Tibial nerve (tissue), 4 donors: ENCODE measurements at regions not wholly inside any gene's neighbourhood (a gene's known extent, or its start where the extent isn't known, plus 50 kb on each side); places are given as distances from the start of the nearest gene placed in this dataset.
A peak's percentile ranks its signal among the peaks of the same experiment; 100 is the strongest.
"Not testable (repeated sequence)": the region's sequence is repeated elsewhere in the genome, so short reads cannot be mapped to it uniquely, and the experiment has no call there.

Source experiments
- DNase-seq, 2 donors: peaks; one replicate each; pipeline ENCODE4 v3.0.0-alpha.2; 2019; ENCODE audit warnings: low spot score in 2 of 2
- H3K27ac ChIP-seq, 4 donors: fragments of 200-600 bp; sonication (generic) in 3 of 4; one replicate each; pipeline ENCODE4 v1.5.1; 2017 to 2019; ENCODE audit warnings: mild to moderate bottlenecking in 1 of 4
- H3K27me3 ChIP-seq, 2 donors: fragments of 200-600 bp; sonication (generic) in 1 of 2; one replicate each; pipeline versions ENCODE4 v1.5.1 to v1.6.0; 2017 to 2019
- H3K36me3 ChIP-seq, 3 donors: fragments of 200-600 bp; sonication (generic); one replicate each; pipeline ENCODE4 v1.5.1; 2018 to 2019
- H3K4me1 ChIP-seq, 4 donors: fragments of 200-600 bp; sonication (generic) in 3 of 4; one replicate each; pipeline ENCODE4 v1.5.1; 2017 to 2019
- H3K4me3 ChIP-seq, 4 donors: fragments of 200-600 bp; sonication (generic) in 3 of 4; one replicate each; pipeline ENCODE4 v1.5.1; 2017 to 2019; ENCODE audit warnings: mild to moderate bottlenecking in 1 of 4, moderate library complexity in 1 of 4
- H3K9me3 ChIP-seq, 4 donors: fragments of 200-600 bp; sonication (generic) in 3 of 4; one replicate each; pipeline ENCODE4 v1.5.1; 2017 to 2019
- WGBS, 2 donors: methylation state at CpG; one replicate each; pipeline ENCODE4 v1.1.5; 2018; 5-methylcytosine and 5-hydroxymethylcytosine counted together

- not testable (repeated sequence) for H3K9me3 ChIP-seq, H3K4me3 ChIP-seq, H3K4me1 ChIP-seq, H3K27me3 ChIP-seq, H3K27ac ChIP-seq, H3K36me3 ChIP-seq, DNase-seq
- WGBS, 2 donors: 45% methylated on average over 2 of the region's 2 CpGs; no CpG with 5 or more reads in 1 of the 2 donors
Measured at GRCh38 chr22:11795979-11796378, 3732.0 kb upstream of the OR11H1 start.

- not testable (repeated sequence) for H3K27me3 ChIP-seq, H3K9me3 ChIP-seq, H3K4me1 ChIP-seq, H3K27ac ChIP-seq, H3K36me3 ChIP-seq, H3K4me3 ChIP-seq
- peak in 1 of 2 donors; percentile 4 for DNase-seq
- WGBS, 2 donors: 54% methylated on average over 7 to 9 of the region's 9 CpGs
Measured at GRCh38 chr22:11815481-11815880, 3712.5 kb upstream of the OR11H1 start.

- H3K9me3 ChIP-seq, H3K27me3 ChIP-seq, DNase-seq, H3K36me3 ChIP-seq, H3K4me3 ChIP-seq, H3K27ac ChIP-seq, H3K4me1 ChIP-seq: not testable (repeated sequence)
- 77% methylated on average over 5 of the region's 5 CpGs; no CpG with 5 or more reads in 1 of the 2 donors for WGBS, 2 donors
Measured at GRCh38 chr22:11818845-11819244, 3709.1 kb upstream of the OR11H1 start.

- not testable (repeated sequence) for H3K27me3 ChIP-seq, H3K9me3 ChIP-seq, H3K4me1 ChIP-seq, DNase-seq, H3K36me3 ChIP-seq, H3K27ac ChIP-seq, H3K4me3 ChIP-seq
- WGBS, 2 donors: 79% methylated on average over 16 of the region's 17 CpGs; no CpG with 5 or more reads in 1 of the 2 donors
Measured at GRCh38 chr22:11822326-11822725, 3705.7 kb upstream of the OR11H1 start.

- not testable (repeated sequence) for H3K27ac ChIP-seq, DNase-seq, H3K9me3 ChIP-seq, H3K4me1 ChIP-seq, H3K36me3 ChIP-seq, H3K4me3 ChIP-seq, H3K27me3 ChIP-seq
- WGBS, 2 donors: 80% methylated on average over 1 of the region's 30 CpGs; no CpG with 5 or more reads in 1 of the 2 donors
Measured at GRCh38 chr22:11825009-11825408, 3703.0 kb upstream of the OR11H1 start.

- 49 to 78% methylated on average over 1 to 2 of the region's 2 CpGs for WGBS, 2 donors
Measured at GRCh38 chr22:11826000-11826399, 3702.0 kb upstream of the OR11H1 start.

GRCh38 chr22:11829426-11829825 is 3698.6 kb upstream of the OR11H1 start:
- not testable (repeated sequence) for H3K27me3 ChIP-seq, H3K27ac ChIP-seq, H3K4me3 ChIP-seq, DNase-seq, H3K4me1 ChIP-seq, H3K9me3 ChIP-seq, H3K36me3 ChIP-seq
- WGBS, 2 donors: 59 to 67% methylated on average over 4 to 9 of the region's 21 CpGs

More at GRCh38 chr22:11826000-11826399, 3702.0 kb upstream of the OR11H1 start:
- not testable (repeated sequence) for H3K27ac ChIP-seq, H3K4me3 ChIP-seq, DNase-seq, H3K36me3 ChIP-seq, H3K27me3 ChIP-seq, H3K9me3 ChIP-seq, H3K4me1 ChIP-seq
